ENCODE measurements at regions not wholly inside any gene's neighbourhood (a gene's known extent, or its start where the extent isn't known, plus 50 kb on each side); places are given as distances from the start of the nearest gene placed in this dataset.

GRCh38 chr12:38977132-38977531, 71.7 kb upstream of the CPNE8 start:
- Histone ChIP-seq H3K9me3 (ENCODE audit: control extremely low read depth in 1 of 5, control insufficient read depth in 4 of 5, insufficient read depth in 2 of 5, low read depth in 1 of 5, low read length in 4 of 5) (no peaks in the 10 kb centered on the region), H3K4me3 (ENCODE audit: control insufficient read depth in 1 of 7, extremely low read depth in 1 of 7, insufficient read depth in 4 of 7, low read depth in 2 of 7, low read length in 6 of 7) (no peak overlapping the region), H3K27ac (ENCODE audit: insufficient read depth in 1 of 2, low read depth in 1 of 2, low read length in 2 of 2, poor library complexity in 1 of 2, severe bottlenecking in 2 of 2) (no peak overlapping the region), H3K27me3 (replicated peaks in 2 of 5; ENCODE audit: control insufficient read depth in 4 of 5, insufficient read depth in 5 of 5, low read length in 4 of 5) (no peaks in the 10 kb centered on the region), H3K36me3 (ENCODE audit: control insufficient read depth in 4 of 4, insufficient read depth in 4 of 4, low read length in 3 of 4) (no peaks in the 10 kb centered on the region), H3K4me1 (ENCODE audit: control extremely low read depth in 1 of 4, control insufficient read depth in 4 of 4, insufficient read depth in 4 of 4, low read length in 3 of 4) (no peaks in the 10 kb centered on the region)
- no peak for DNase-seq
- CTCF ChIA-PET = no interaction called here
- POLR2A ChIA-PET = no interaction called here
- no CpG with 5 or more reads among the region's 1 CpG for WGBS (ENCODE audit: insufficient coverage)

GRCh38 chr12:38969706-38970105, 64.3 kb upstream of the CPNE8 start:
- Histone ChIP-seq H3K27ac (ENCODE audit: insufficient read depth in 1 of 2, low read depth in 1 of 2, low read length in 2 of 2, poor library complexity in 1 of 2, severe bottlenecking in 2 of 2) (no peak overlapping the region), H3K27me3 (replicated peaks in 2 of 5; ENCODE audit: control insufficient read depth in 4 of 5, insufficient read depth in 5 of 5, low read length in 4 of 5) (no peaks in the 10 kb centered on the region), H3K4me3 (ENCODE audit: control insufficient read depth in 1 of 7, extremely low read depth in 1 of 7, insufficient read depth in 4 of 7, low read depth in 2 of 7, low read length in 6 of 7) (no peak overlapping the region), H3K4me1 (ENCODE audit: control extremely low read depth in 1 of 4, control insufficient read depth in 4 of 4, insufficient read depth in 4 of 4, low read length in 3 of 4) (no peaks in the 10 kb centered on the region), H3K36me3 (ENCODE audit: control insufficient read depth in 4 of 4, insufficient read depth in 4 of 4, low read length in 3 of 4) (no peaks in the 10 kb centered on the region), H3K9me3 (ENCODE audit: control extremely low read depth in 1 of 5, control insufficient read depth in 4 of 5, insufficient read depth in 2 of 5, low read depth in 1 of 5, low read length in 4 of 5) (peaks cover 0 to 3% (median 0%) of the 10 kb centered on the region in 5 experiments)
- WGBS (ENCODE audit: insufficient coverage) = no CpG with 5 or more reads among the region's 2 CpGs
- CTCF ChIA-PET = no interaction called here
- POLR2A ChIA-PET = no interaction called here
- DNase-seq = no peak

DNA sequence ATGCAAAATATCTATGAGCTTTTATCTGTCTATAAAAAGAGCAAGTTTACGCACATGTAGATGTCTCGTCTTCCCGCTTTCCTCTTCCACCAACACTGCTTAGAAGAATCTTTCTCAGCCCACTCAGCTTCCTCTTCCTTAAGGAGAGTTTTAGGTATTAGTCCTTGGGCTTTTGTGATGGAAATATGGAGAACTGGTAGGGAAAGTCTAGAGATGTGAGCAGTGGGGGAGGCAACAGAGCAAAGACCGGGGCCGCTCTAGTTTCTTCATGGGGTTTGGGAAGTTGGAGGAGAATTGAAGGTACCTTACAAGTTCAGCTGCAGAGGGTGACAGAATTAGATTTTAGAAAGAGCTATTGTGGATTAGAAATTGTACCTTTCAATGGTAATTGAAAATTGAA, 56.3 kb upstream of the CPNE8 start:
- no CpG with 5 or more reads among the region's 5 CpGs for WGBS (ENCODE audit: insufficient coverage)

GRCh38 chr12:38961012-38961411, 55.6 kb upstream of the CPNE8 start:
- H3K4me1 ChIP-seq (ENCODE audit: control extremely low read depth in 1 of 4, control insufficient read depth in 4 of 4, insufficient read depth in 4 of 4, low read length in 3 of 4) = no peaks in the 10 kb centered on the region
- 67% methylated on average over 1 of the region's 1 CpG for WGBS (ENCODE audit: insufficient coverage)
- peaks cover 0 to 2% (median 0%) of the 10 kb centered on the region in 5 experiments for H3K9me3 ChIP-seq (ENCODE audit: control extremely low read depth in 1 of 5, control insufficient read depth in 4 of 5, insufficient read depth in 2 of 5, low read depth in 1 of 5, low read length in 4 of 5)
- no peaks in the 10 kb centered on the region for H3K36me3 ChIP-seq (ENCODE audit: control insufficient read depth in 4 of 4, insufficient read depth in 4 of 4, low read length in 3 of 4)
- H3K27me3 ChIP-seq (replicated peaks in 2 of 5; ENCODE audit: control insufficient read depth in 4 of 5, insufficient read depth in 5 of 5, low read length in 4 of 5) = no peaks in the 10 kb centered on the region
- no peak overlapping the region for H3K27ac ChIP-seq (ENCODE audit: insufficient read depth in 1 of 2, low read depth in 1 of 2, low read length in 2 of 2, poor library complexity in 1 of 2, severe bottlenecking in 2 of 2)
- POLR2A ChIA-PET = no interaction called here
- CTCF ChIA-PET = no interaction called here
- DNase-seq = no peak
- no peak overlapping the region for H3K4me3 ChIP-seq (ENCODE audit: control insufficient read depth in 1 of 7, extremely low read depth in 1 of 7, insufficient read depth in 4 of 7, low read depth in 2 of 7, low read length in 6 of 7)

More for the DNA sequence above, 56.3 kb upstream of the CPNE8 start:
- peaks cover 0 to 2% (median 0%) of the 10 kb centered on the region in 5 experiments for H3K9me3 ChIP-seq (ENCODE audit: control extremely low read depth in 1 of 5, control insufficient read depth in 4 of 5, insufficient read depth in 2 of 5, low read depth in 1 of 5, low read length in 4 of 5)
- H3K4me1 ChIP-seq (ENCODE audit: control extremely low read depth in 1 of 4, control insufficient read depth in 4 of 4, insufficient read depth in 4 of 4, low read length in 3 of 4) = no peaks in the 10 kb centered on the region
- H3K4me3 ChIP-seq (ENCODE audit: control insufficient read depth in 1 of 7, extremely low read depth in 1 of 7, insufficient read depth in 4 of 7, low read depth in 2 of 7, low read length in 6 of 7) = no peak overlapping the region
- no peaks in the 10 kb centered on the region for H3K36me3 ChIP-seq (ENCODE audit: control insufficient read depth in 4 of 4, insufficient read depth in 4 of 4, low read length in 3 of 4)
- no peak overlapping the region for H3K27ac ChIP-seq (ENCODE audit: insufficient read depth in 1 of 2, low read depth in 1 of 2, low read length in 2 of 2, poor library complexity in 1 of 2, severe bottlenecking in 2 of 2)
- POLR2A ChIA-PET = no interaction called here
- no peak for DNase-seq
- H3K27me3 ChIP-seq (replicated peaks in 2 of 5; ENCODE audit: control insufficient read depth in 4 of 5, insufficient read depth in 5 of 5, low read length in 4 of 5) = no peaks in the 10 kb centered on the region
- CTCF ChIA-PET = no interaction called here

DNA sequence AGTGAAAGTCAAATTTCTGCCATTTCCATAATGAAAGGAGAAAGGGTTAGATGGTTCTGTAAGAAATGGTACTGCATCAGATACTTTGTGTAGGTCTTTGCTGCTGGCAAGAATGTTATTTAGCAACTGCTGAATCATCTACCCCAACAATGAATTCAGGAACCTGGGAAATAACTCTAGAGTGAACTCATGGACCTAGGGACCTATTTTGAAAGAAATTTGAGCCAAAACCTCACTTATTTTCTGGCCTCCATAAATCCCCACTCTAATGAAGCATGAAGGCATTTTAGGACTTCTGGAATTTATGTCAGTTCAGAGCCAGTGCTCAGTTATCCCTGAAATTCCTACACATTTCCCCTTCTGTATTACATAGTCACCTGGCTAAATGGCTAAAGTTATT, 50.9 kb upstream of the CPNE8 start:
- POLR2A ChIA-PET = no interaction called here

More for the DNA sequence above, 50.9 kb upstream of the CPNE8 start:
- Histone ChIP-seq H3K36me3 (ENCODE audit: control insufficient read depth in 4 of 4, insufficient read depth in 4 of 4, low read length in 3 of 4) (no peaks in the 10 kb centered on the region), H3K27ac (ENCODE audit: insufficient read depth in 1 of 2, low read depth in 1 of 2, low read length in 2 of 2, poor library complexity in 1 of 2, severe bottlenecking in 2 of 2) (no peak overlapping the region), H3K9me3 (ENCODE audit: control extremely low read depth in 1 of 5, control insufficient read depth in 4 of 5, insufficient read depth in 2 of 5, low read depth in 1 of 5, low read length in 4 of 5) (peaks cover 0 to under 1% (median 0%) of the 10 kb centered on the region in 5 experiments), H3K4me3 (ENCODE audit: control insufficient read depth in 1 of 7, extremely low read depth in 1 of 7, insufficient read depth in 4 of 7, low read depth in 2 of 7, low read length in 6 of 7) (no peak overlapping the region), H3K27me3 (replicated peaks in 2 of 5; ENCODE audit: control insufficient read depth in 4 of 5, insufficient read depth in 5 of 5, low read length in 4 of 5) (no peaks in the 10 kb centered on the region), H3K4me1 (ENCODE audit: control extremely low read depth in 1 of 4, control insufficient read depth in 4 of 4, insufficient read depth in 4 of 4, low read length in 3 of 4) (no peaks in the 10 kb centered on the region)
- DNase-seq = no peak
- CTCF ChIA-PET = no interaction called here
